NCI-H1417 treated with DMSO at 0.1 percent for 48 hours (cell line): ENCODE measurements at regions not wholly inside any gene's neighbourhood (a gene's known extent, or its start where the extent isn't known, plus 50 kb on each side); places are given as distances from the start of the nearest gene placed in this dataset.
A peak's percentile ranks its signal among the peaks of the same experiment; 100 is the strongest.

Source experiments
- DNase-seq: peaks from one replicate; lab custom pipeline; 2025; lab: John Stamatoyannopoulos, UW

DNA sequence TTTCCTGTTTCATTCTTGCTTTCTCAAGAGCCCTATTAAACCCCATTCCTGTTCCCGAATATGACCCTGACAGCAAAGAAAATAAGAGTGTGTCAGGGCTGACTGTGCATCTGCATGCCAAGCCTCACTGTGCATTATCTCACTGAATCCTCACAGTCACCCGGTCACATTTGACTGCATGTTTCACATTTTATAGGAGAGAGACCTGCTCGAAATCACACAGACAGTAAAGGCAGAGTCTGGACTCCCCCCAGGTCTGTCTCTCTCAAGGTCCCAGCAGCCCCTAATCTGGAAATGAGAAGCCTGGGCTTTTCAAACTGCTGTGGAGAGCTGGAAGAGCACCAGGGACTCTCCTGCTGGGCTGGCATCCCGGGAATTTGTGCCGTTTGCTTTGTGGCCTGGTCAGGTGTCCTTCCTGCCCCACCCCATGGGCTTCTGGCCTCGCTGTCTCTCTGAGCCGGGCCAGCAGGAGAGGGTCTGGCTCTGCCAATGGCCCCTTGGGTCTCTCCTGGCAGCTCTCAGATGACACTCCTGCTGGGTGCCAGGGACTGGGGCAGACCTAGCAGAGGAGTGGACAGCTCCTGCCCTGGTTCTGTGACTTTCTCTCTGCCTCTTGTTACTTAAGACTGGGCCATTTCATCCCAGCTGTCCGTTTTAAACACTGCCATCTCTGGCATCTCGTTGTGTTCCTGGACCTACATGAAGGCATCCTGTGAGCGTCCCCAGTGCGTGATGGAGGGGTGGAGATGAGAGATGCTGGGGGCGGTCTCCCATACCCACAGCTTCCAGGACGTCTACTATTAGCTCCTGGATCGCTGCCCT lies 173.6 kb downstream of the ARHGAP12 start:
- DNase-seq, result no peak

DNA sequence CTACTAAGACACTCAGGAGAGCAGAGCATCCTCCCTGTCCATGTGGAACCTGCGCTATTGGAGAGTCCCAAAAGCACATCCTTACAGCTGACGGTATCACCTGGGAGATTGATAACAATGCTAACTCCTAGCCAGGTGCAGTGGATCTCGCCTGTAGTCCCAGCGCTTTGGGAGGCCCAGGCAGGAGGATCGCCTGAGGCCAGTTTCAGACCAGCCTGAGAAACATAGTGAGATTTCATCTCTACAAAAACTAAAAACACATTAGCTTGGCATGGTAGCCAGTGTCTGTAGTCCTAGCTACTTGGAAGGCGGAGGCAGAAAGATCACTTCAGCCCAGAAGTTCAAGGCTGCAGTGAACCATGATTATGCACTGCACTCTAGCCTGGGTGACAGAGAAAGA lies 174.9 kb downstream of the ARHGAP12 start:
- DNase-seq, result no peak

DNA sequence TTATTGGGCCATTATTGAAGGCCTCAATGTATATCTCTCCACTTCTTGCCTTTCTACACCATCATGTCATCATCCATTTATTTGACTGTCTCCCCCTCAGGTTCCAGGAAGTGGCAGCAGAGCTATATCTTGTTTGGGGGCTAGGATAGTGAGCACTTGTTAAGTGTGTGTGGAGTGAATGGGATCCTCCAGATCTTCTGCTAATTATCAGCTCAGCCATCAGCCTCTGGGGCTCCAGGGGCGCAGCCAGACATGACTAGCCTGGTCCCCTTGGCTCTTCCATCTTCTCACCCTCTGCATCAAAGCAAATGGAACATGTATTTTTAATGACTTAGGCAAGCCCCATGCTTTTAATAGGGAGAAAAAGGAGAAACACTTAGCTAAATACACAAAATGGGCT lies 176.5 kb downstream of the ARHGAP12 start:
- DNase-seq, result no peak

DNA sequence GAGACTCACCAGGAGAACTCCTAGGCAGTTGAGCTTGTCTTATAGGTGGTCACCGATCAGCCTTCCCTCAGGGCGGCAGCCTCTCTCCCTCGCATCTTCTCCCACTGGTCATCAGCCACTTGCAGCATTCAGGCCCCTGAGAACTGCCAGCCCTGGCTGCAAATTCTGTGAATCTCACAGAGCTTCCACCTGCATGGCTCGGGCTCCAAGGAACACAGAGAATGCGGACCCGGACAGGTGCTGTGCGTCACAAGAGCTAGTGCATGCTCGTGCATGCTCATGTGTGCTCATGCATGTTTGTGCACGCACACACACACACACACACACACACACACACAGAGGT lies 176.9 kb downstream of the ARHGAP12 start:
- DNase-seq, result no peak

DNA sequence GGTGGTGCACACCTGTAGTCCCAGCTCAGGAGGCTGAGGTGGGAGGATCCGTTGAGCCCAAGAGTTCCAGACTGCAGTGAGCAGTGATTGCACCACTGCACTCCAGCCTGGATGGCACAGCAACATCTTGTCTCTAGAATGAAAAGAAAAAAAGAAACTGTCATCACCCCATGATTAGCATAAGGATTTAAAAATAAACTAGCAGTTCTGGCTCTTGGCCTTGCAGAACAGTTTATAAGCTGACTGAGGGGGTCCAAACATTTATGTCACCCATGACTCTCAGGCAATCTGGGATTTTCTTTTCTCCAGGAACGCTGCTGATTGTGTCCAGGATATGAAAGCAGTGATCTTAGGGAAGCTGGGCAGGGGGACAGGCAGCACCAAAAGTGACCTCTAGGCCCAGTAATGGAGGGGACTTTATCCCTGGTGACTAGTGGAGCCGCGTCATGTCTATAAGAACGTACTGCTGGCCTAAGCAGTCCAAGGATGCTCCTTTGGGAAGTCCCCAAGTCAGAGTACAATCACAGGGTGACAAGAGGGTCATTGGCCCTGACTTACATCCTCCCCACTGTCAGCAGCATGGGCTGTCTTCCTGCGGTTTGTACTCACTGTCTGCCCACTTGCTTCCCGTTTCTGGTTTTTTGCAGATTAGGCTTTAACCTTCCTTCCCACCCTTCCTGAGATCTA lies 177.4 kb downstream of the ARHGAP12 start:
- DNase-seq, result no peak

DNA sequence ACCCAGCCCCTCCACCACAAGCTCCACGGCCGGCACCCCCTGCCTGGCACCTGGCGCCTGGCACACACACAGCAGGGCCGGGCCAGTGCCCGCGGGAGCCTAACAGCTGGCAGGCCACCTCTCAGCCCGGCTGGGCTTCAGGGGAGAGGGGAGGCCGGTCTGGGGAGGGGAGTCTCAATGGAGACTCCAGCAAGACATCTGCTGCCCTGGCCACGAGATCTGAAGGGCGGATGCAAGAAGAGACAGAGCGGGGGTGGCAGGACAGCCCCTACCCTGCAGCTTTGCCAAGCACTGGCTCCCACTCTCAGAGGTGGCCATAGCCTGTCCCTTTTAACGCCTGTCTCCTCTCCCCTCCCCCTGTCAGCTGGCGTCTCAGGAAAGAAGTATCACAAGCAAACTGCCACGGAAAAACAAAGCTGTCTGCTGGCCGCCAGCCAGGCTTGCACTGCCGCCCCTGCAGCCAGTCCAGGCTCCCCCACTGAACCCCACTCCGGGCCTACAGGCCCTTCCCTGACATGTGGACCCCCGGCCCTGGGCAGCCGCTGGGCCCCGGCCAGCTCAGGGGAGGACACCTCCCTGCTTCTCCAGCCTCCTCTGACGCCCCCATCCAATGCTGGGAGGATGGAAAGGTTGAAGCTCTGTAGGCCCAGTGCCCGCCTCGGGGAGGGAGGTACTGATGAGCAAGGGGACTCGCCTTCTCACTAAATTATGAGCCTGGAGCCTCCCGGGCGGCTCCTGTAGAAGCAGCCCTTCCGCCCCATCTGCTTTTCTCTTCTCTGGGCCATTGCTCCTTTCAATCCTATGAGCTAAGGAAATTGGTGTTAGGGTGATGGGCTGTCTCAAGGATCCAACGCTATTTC lies 178.4 kb downstream of the ARHGAP12 start:
- DNase-seq, result peak; percentile 64

DNA sequence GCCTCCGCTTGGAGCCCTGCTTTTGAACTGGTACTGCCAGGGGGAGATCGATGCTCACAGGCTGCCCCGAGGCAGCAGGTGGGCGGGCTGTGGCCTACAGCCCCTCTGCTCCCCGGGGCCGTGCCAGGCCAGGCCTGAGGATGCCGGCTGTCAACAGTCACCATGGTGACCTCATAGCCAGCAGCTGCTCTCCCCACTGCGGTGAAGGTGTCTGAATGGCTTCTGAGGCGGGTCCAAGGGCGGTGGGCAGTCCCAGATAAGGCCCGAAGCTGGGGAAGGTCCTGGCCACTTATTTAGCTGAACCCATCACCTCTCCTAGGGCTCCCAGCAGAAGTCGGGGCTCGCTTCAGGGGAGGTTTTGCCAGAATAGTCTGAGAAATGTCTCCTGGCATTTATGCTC lies 179.3 kb downstream of the ARHGAP12 start:
- peak; percentile 15 for DNase-seq

DNA sequence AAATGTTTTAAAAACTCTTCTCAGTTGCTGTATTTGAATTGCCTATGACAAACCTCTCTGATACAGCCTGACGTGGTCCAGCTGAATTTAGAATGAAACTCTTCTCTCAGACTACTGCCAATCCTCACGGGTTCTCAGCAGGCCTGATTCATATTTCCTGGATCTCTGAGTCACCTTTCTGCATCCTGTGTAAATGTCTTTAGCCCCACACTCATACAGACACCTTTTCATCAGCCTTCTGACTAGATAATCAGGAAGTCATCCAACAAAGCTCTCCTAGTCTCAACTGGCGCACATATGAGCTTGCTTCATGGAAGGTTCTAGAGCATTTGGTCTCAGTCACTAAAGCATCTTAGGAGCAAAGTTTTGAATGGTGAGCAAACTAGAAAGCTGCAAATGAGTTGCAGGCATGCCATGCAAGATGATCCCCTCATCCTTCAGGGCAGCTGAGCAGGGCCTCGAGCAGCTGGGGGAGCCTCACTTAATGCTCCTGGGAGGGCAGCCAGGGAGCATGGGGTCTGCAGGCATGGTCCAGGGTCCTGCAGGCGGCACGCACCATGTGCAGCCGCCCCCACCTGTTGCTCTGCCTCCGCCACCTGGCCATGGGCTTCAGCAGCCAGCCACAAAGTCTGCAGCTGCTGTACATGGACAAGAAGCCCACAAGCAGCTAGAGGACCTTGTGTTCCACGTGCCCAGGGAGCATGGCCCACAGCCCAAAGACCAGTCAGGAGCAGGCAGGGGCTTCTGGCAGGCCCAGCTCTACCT lies 182.8 kb downstream of the ARHGAP12 start:
- no peak for DNase-seq

DNA sequence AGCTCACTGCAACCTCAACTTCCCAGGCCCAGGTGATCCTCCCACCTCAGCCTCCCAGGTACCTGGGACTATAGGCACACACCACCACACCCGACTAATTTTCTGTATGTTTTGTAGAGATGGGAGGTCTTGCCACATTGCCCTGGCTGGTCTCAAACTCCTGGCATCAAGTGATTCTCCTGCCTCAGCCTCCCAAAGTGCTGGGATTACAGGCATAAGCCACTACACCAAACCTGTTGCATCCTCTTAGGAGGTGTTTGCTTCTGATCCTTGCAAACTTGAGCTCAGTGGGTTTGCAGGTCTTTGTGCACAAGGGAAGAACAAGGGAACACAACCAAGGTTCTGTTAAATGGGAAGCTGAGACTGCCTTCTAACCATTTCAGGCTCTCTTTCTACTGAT lies 184.6 kb downstream of the ARHGAP12 start:
- DNase-seq, result no peak

DNA sequence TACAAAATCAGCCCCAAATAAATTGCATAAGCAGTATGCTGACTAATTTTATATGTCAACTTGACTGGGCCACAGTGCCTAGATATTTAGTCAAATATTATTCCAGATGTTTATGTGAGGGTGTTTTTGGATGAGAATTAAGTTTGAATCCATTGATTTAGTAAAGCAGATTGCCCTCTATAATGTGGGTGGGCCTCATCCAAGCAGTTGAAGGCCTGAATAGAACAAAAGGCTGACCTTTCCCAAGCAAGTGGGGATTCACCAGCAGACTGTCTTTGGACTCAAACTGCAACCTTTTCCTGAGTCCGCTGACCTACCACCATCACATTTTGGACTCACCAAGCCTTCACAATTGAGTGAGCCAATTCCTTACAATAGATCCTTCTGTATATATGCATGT lies 186.4 kb downstream of the ARHGAP12 start:
- DNase-seq, result no peak

DNA sequence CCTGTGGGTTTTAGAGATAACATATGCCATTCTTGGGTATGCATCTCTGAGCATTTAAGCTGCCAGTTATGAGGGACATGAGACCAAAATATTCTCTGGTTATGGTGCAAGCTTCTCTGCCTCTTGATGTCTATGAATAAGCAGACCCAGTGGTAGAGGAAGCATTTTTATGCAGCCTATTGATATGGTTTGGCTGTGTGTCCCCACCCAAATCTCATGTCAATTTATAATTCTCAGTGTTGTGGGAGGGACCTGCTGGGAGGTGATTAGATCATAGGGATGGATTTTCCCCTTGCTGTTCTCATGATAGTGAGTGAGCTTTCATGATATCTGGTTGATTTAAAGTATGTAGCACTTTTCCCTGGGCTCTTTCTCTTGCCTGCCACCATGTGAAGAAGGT lies 187.2 kb downstream of the ARHGAP12 start:
- no peak for DNase-seq

DNA sequence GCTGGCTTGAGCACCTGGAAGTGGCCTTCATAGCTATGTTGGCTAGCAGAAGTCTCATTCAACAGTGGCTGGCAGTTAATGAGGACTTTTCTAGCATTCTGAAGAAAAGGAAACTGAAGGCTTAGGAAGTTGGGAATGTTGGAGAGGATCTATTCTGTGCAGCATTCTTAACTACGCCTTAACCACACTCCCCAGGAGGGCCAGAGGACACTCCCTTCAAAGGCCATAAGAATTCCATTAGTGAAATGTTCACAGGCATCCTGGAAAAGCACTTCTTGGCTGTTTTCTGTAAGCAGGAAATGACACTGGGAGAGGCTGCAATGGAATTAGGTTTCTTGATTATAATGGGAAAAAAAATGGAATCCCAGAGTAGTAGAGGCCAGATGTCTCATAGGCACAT lies 188.9 kb downstream of the ARHGAP12 start:
- DNase-seq, result no peak

DNA sequence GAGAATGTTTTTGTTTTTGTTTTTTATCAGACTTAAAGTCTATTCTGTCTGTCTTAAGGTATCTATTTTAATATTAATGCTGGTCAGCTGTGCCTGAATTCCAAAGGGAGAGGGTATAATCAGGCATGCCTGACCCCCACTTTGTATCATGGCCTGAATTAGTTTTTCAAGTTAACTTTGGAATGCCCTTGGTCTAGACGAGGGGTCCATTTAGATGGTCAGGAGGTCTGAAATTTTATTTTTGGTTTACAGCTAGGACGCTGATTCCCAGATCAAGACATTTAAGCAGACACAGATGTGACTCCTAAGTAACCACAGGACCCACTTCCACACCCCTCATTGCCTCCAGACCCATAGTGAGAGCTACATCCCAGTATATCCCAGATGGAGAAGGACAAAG lies 189.5 kb downstream of the ARHGAP12 start:
- DNase-seq, result no peak

DNA sequence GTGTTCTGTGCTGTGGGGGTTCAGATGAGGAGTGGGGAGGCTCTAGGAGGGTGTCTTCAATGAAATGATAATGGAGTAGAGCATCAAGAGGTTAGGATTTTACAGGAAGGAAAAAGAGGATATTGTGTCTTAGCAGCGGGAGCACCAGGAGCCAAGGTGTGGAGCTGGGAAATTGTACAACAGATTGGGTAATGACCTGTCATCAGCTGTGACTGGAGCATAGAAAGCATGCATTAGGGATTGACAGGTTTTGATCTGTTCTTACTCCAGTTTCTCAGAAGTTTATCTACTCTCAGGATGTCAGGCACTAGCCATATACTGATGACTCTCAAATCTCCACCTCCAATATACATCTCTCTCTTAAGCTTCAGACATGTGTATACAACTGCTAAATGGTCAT lies 196.9 kb downstream of the ARHGAP12 start:
- DNase-seq, result no peak

DNA sequence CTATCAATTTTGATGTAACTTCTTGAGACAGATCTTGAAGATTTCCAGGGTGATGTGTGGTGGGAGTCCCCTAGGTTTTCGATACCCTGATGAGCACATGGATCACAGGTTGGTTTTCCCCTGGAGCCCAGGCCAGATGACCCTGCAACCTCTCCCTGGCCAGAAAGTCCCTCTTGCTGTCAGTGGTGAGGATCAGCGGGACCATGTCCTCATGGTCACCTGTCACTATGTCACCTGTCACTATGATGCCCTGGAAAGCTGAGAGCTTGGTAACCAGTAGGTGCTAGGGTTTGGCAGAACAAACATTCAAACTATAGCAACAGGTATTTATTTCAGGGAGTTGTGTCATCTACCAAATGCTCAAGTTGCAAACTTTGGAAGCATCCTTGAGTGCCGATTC lies 197.9 kb downstream of the ARHGAP12 start:
- no peak for DNase-seq

DNA sequence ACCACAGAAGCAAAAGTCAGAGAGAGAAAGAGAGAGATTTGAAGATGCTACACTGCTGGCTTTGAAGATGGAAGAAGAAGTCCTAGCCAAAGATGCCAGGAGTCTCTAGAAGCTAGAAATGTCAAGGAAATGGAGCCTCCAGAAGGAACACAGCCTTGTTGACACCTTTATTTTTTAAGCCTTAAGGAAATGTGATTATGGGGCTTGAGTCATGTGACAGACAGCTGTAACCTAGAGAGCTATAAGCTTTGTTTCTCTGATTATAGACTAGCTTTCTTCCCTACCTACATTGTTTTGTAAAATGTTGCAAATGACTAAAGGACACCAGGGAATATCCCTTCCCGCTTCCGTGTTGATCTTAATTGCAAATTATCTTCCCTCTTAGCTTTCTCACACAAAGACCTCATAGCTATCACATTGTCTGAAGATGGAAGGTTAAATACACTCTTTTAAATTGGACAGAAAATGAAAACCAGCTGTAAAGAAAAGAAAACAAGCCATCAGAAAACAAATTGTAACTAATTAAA lies 199.9 kb downstream of the ARHGAP12 start:
- no peak for DNase-seq

DNA sequence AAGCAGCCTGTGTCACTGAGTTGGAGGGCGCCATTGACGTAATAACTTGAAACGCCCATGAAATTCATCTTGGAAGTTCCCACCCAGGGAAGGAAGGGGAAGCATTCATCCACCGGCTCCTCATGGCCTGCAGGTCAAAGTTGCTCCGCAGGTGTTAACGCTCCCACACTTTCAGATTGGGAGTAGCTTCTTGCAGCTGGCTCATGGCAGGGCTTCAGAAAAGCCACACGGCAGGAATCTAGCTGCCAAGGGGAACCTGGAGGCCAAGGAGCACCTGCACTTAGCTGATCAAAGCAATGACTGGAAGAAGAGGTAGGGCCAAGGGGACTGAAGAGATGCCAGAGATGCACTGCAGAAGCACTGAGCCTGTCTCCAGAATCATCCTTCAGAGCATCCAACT lies 203.2 kb downstream of the ARHGAP12 start:
- DNase-seq, result no peak

DNA sequence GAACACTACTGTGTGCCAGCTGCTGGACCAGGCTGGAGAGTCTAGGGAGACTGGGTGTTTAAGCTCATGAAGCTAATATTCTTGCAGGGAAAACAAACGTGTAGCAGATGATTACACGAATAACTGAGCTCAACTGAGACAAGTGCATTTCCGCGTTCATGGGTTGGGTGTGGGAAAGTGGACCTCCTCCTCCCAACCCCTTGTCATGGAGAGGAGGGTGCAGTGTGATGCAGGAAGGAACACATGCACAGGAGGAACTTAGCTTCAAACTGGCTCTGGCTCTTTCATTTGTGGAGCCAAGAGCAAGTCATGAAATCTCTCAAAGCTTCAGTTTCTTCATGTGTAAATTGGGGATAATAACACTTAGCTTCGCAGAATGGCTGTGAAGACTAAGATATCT lies 204.3 kb downstream of the ARHGAP12 start:
- no peak for DNase-seq

DNA sequence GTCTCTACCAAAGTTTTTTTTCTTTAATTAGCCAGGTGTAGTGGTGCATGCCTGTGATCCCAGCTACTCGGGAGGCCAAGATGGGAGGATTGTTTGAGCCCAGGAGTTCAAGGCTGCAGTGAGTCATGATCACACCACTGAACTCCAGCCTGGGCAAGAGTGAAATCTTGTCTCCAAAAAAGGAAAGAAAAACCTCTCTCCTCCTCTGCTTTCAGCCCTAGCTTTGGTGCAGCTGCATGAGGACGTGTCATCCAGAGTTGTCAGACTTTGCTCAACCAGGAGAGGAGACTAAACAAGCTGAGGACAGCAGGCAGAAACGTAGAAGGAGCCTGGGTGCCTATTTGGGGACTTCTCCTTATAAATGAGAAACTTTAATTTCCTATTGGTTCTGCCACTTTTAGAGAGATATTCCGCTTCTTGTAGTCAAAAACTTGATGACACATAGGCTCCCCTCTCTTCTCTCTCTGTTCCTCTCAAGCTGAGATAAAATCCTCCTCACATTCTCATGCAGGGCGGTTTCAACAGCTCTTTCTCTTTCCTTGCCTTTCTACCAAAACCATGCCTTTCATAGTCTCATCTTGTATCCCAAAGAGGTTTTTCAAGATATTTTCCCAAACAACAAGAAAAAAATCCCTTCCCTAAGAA lies 205.4 kb downstream of the ARHGAP12 start:
- DNase-seq, result no peak

DNA sequence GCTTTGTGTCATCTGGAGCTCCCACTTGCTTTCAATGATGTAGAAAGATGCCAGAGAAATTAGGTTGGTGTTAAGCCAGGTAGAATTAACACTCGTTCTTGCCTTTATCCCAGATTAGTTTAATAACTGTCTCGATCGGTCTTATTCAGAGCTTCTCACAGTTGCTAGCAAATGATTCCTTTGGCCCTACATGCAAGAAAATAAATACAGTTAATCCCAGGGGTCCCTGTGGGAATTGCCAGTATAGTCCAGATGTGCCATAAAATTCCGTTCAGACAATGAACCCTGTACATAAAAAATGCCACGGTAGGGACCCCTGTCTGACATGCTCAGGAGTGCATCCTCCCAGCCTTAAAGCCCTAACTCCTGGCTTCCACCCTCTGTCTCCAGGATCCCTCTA lies 207.5 kb downstream of the ARHGAP12 start:
- DNase-seq, result no peak

DNA sequence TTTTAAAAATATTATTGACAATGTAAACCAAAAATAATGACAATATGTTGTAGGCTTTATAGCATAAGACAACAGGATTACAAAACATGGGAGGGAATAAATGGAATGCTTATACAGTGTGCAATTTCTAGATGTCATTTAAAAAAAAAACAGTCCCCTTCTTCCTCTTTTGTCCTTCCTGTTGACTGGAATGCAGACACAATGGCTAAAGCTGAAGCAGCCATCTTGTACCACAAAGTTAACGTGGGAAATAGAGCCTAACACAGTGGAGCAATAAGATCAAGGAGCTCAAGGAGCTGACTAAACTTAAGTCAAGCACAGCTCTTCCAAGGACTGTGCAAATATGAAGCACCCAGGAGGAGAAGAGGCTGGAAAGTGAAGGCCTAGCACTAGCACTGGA lies 208.1 kb downstream of the ARHGAP12 start:
- no peak for DNase-seq
